HepG2 (cell line): ENCODE measurements at regions not wholly inside any gene's neighbourhood (a gene's known extent, or its start where the extent isn't known, plus 50 kb on each side); places are given as distances from the start of the nearest gene placed in this dataset.

Experiments used
- ATAC-seq: fragments of 200-7000 bp; cut with Tn5 transposase; 3 replicates; pipeline ENCODE4 v1.9.1; 2020; ENCODE audit warnings: mild to moderate bottlenecking, moderate library complexity
- BruUV-seq: library from RNA; stranded (reverse); fragments of 400-500 nt; replicated peaks from 2 replicates; lab custom pipeline; 2021; lab: Mats Ljungman, UMichigan
- CTCF ChIA-PET: fragments of 300-600 bp; formaldehyde crosslinking; extraction: SDS; loops from one replicate; lab custom pipeline; 2021; ENCODE audit warnings: low total read pairs, inconsistent platforms, low intra/inter-chr PET ratio; lab: Yijun Ruan, JAX
- POLR2A ChIA-PET: fragments of 350-600 bp; sonication (Branson Sonifier 250); formaldehyde crosslinking; loops from one replicate; lab custom pipeline; 2020; ENCODE audit warnings: antibody characterized with exemption, inconsistent platforms; lab: Yijun Ruan, JAX
- DNase-seq: peaks from one replicate; pipeline ENCODE4 v3.0.0-alpha.2; 2015; ENCODE audit warnings: low spot score
- FAIRE-seq: peaks from 3 replicates; lab custom pipeline; 2011; peaks lifted over from hg19 to GRCh38; lab: Jason Lieb, UNC
- H2AFZ ChIP-seq: one replicate; pipeline ENCODE4 v1.6.1; 2011; ENCODE audit warnings: low read length, inconsistent platforms
- H3K27ac ChIP-seq: fragments of 300-600 bp; 3 replicates; pipeline ENCODE4 v1.8.0; 2011; ENCODE audit warnings: mixed run types, mild to moderate bottlenecking, mixed read lengths, low read length, inconsistent platforms; ENCODE audit not compliant: insufficient read depth; ENCODE audit errors: extremely low read length
- H3K27me3 ChIP-seq, 2 experiments: fragments of 200-600 bp in 1 of 2; 2 replicates in 1 of 2; 3 replicates in 1 of 2; pipeline versions ENCODE4 v1.6.0 to v1.8.0; 2011; ENCODE audit warnings: low read length in 2 of 2, mild to moderate bottlenecking in 2 of 2, moderate library complexity in 2 of 2, inconsistent platforms in 1 of 2; ENCODE audit not compliant: insufficient read depth in 2 of 2, control insufficient read depth in 1 of 2
- H3K36me3 ChIP-seq, 2 experiments: fragments of 200-600 bp in 1 of 2; replicated peaks in 1 of 2; 2 replicates in 1 of 2; 3 replicates in 1 of 2; pipeline versions ENCODE4 v1.5.1 to v1.8.0; 2011; ENCODE audit warnings: low read length in 2 of 2, inconsistent platforms in 1 of 2; ENCODE audit not compliant: insufficient read depth in 2 of 2, control insufficient read depth in 1 of 2
- H3K4me1 ChIP-seq: 2 replicates; pipeline ENCODE4 v1.5.1; 2012; ENCODE audit warnings: low read length, inconsistent platforms; ENCODE audit not compliant: insufficient read depth
- H3K4me2 ChIP-seq: 2 replicates; pipeline ENCODE4 v1.6.0; 2011; ENCODE audit warnings: low read depth, low read length, inconsistent platforms
- H3K4me3 ChIP-seq, 3 experiments: fragments of 200-600 bp in 1 of 3; sonication (generic), shearing (Covaris generic) in 1 of 3; replicated peaks in 1 of 3; 2 replicates each; pipeline ENCODE4 v1.5.1; 2011 to 2016; ENCODE audit warnings: low read length in 3 of 3, inconsistent platforms in 2 of 3, low read depth in 2 of 3, mild to moderate bottlenecking in 2 of 3, control low read depth in 1 of 3, mixed read lengths in 1 of 3; ENCODE audit not compliant: insufficient read depth in 1 of 3
- H3K79me2 ChIP-seq: one replicate; pipeline ENCODE4 v1.6.1; 2011; ENCODE audit warnings: low read length, inconsistent platforms; ENCODE audit not compliant: insufficient read depth
- H3K9ac ChIP-seq: 2 replicates; pipeline ENCODE4 v1.6.0; 2011; ENCODE audit warnings: mild to moderate bottlenecking, low read depth, low read length, inconsistent platforms; ENCODE audit not compliant: insufficient read depth
- H3K9me3 ChIP-seq: 2 replicates; pipeline ENCODE4 v1.5.1; 2012; ENCODE audit warnings: mild to moderate bottlenecking, low read length
- H4K20me1 ChIP-seq: 2 replicates; pipeline ENCODE4 v1.6.0; 2011; ENCODE audit warnings: inconsistent platforms, mild to moderate bottlenecking, low read length, moderate library complexity; ENCODE audit not compliant: insufficient read depth
- CREBL2 ChIP-seq: sonication (generic); formaldehyde crosslinking; IDR thresholded peaks from 2 replicates; pipeline ENCODE4 v1.8.1; 2023; ENCODE audit warnings: missing genetic modification reagents, mild to moderate bottlenecking, borderline replicate concordance
- KDM2A ChIP-seq: sonication (generic); formaldehyde crosslinking; IDR thresholded peaks from 2 replicates; pipeline ENCODE4 v1.4.0; 2020; ENCODE audit warnings: low read depth, missing genetic modification reagents, borderline replicate concordance
- NPAS2 ChIP-seq: sonication (generic); formaldehyde crosslinking; IDR thresholded peaks from 2 replicates; pipeline ENCODE4 v1.8.0; 2022; ENCODE audit warnings: mild to moderate bottlenecking, missing genetic modification reagents, borderline replicate concordance
- REPIN1 ChIP-seq: sonication (generic); formaldehyde crosslinking; IDR thresholded peaks from 2 replicates; pipeline ENCODE4 v1.8.0; 2022; ENCODE audit warnings: missing genetic modification reagents, low read depth, mild to moderate bottlenecking, borderline replicate concordance
- ZNF510 ChIP-seq: sonication (generic); formaldehyde crosslinking; IDR thresholded peaks from 2 replicates; pipeline ENCODE4 v1.4.0; 2020; ENCODE audit warnings: low read depth, mild to moderate bottlenecking, missing genetic modification reagents
- ZNF589 ChIP-seq: sonication (generic); formaldehyde crosslinking; conservative IDR thresholded peaks from 2 replicates; pipeline ENCODE4 v1.8.0; 2022; ENCODE audit warnings: mild to moderate bottlenecking, moderate library complexity, missing genetic modification reagents
- ZNF598 ChIP-seq: sonication (generic); formaldehyde crosslinking; IDR thresholded peaks from 2 replicates; pipeline ENCODE4 v1.5.1; 2020; ENCODE audit warnings: mild to moderate bottlenecking, missing genetic modification reagents, borderline replicate concordance
- ZNF724P ChIP-seq: sonication (generic); formaldehyde crosslinking; IDR thresholded peaks from 2 replicates; pipeline ENCODE4 v1.8.0; 2022; ENCODE audit warnings: missing genetic modification reagents, borderline replicate concordance
- WGBS: methylation state at CpG from one replicate; pipeline ENCODE4 v1.1.6; 2017; ENCODE audit warnings: low lambda C conversion rate; 5-methylcytosine and 5-hydroxymethylcytosine counted together
- in situ Hi-C: cut with HindIII; loops from 2 replicates; pipeline ENCODE4 v1.10.0; 2017; ENCODE audit warnings: low pct_unique_long_range_greater_than_20kb; ENCODE audit not compliant: extremely low pct_ligation_motif_present
- intact Hi-C: fragments of 100-400 bp; cut with micrococcal nuclease; formaldehyde crosslinking; loops from one replicate; pipeline ENCODE4 v1.10.0; 2022; ENCODE audit not compliant: unreplicated experiment

DNA sequence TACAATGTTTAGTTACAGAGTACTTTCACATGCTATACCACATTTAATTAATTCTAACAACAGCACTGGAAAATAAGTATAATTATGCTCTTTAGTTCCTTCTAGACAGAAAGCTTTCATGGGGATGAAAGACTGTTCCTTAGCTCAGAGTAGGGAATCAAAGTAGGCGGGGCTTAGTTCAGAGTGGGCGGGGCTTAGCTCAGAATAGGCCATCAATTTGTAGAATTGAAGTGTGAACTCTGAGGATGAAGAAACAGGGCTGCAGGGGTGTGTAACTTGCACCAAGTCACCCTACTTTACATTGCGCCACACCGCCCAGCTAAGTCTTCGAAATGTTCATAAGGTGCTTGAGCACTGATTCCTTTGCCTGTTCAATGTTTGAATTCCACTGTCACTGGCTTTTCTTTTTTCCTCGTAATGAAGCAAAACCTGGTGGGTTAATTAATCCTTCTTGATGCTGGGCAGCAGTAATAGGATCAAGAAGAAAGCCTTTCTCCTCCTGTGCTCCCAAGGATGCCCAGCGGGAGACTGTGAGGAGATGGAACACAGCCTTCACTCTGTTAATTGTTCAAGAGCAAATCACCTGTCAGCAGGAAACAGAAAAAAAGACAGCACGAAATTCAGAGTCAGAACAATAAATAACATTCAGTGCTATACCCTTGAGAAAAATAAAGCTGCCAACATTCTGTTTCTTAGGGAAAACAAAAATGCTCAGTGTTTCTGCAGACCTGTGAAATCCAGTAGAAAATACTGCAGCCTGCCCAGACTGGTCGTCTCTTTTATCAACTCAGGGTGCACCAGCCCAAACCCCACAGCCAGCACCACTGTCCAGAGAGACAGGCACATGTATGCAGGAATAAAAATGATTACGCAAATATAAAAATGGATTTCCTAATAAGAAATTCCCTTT is 66.5 kb upstream of the CAMK1G start (continued):
- TF ChIP-seq REPIN1 (CRISPR knock-in tag) (no peak), ZNF598 (CRISPR knock-in tag) (no peak), NPAS2 (CRISPR knock-in tag) (no peak)

DNA sequence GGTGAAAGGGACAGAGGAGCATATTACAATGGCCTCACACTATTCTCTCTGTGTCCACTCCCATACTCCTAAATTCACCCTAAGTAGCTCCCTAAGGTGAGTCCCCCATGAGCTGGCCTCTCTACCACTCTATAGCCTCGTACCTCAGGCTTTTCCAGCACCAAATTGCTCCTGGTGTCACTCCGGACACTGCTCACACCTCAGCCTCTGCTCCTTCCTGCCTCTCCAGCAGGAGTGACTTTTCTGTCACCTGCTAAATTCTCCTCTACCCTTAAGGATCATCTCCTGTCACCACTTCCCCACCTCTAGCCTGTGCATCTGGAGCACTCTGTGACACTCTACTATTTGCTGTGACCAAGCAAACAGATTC is 65.8 kb upstream of the CAMK1G start:
- 0% methylated on average over 2 of the region's 2 CpGs for WGBS
- no peak for TF ChIP-seq ZNF589 (CRISPR knock-in tag)
- TF ChIP-seq CREBL2 (CRISPR knock-in tag): no peak
- no peak for TF ChIP-seq ZNF724P (CRISPR knock-in tag)
- TF ChIP-seq KDM2A (CRISPR knock-in tag): no peak
- TF ChIP-seq ZNF510 (CRISPR knock-in tag): no peak
- TF ChIP-seq, all 625 proteins: peak for 0
- no peak for DNase-seq
- Histone ChIP-seq H3K27ac (no peak overlapping the region), H3K36me3 (no peaks in the 10 kb centered on the region), H2AFZ (no peak overlapping the region), H3K4me2 (no peak overlapping the region), H3K4me3 (no peak overlapping the region), H3K9ac (no peak overlapping the region), H4K20me1 (no peaks in the 10 kb centered on the region), H3K27me3 (no peaks in the 10 kb centered on the region), H3K9me3 (no peaks in the 10 kb centered on the region), H3K4me1 (no peaks in the 10 kb centered on the region), H3K79me2 (no peaks in the 10 kb centered on the region)
- ChIA-PET CTCF (no interaction called here), POLR2A (no interaction called here)
- in situ Hi-C loops (no loop called here), intact Hi-C loops (no loop called here)
- no peak for ATAC-seq
- no TSS peak for BruUV-seq
- FAIRE-seq: no peak
